ENCODE measurements at regions not wholly inside any gene's neighbourhood (a gene's known extent, or its start where the extent isn't known, plus 50 kb on each side); places are given as distances from the start of the nearest gene placed in this dataset.
A peak's percentile ranks its signal among the peaks of the same experiment; 100 is the strongest.
"Not testable (repeated sequence)": the region's sequence is repeated elsewhere in the genome, so short reads cannot be mapped to it uniquely, and the experiment has no call there.

GRCh38 chr15:84094720-84095119 is 140.9 kb upstream of the GOLGA6L4 start:
- not testable (repeated sequence) for DNase-seq

GRCh38 chr15:84097053-84097452 is 138.5 kb upstream of the GOLGA6L4 start:
- DNase-seq = not testable (repeated sequence)

GRCh38 chr15:84098604-84099003 is 137.0 kb upstream of the GOLGA6L4 start:
- DNase-seq = no peak

- DNase-seq = no peak
Observed at GRCh38 chr15:84099181-84099580, 136.4 kb upstream of the GOLGA6L4 start.

GRCh38 chr15:84103345-84103744 is 132.2 kb upstream of the GOLGA6L4 start:
- no peak for DNase-seq

- no peak for DNase-seq
Observed at GRCh38 chr15:84104853-84105252, 130.7 kb upstream of the GOLGA6L4 start.

GRCh38 chr15:84108728-84109127 is 126.8 kb upstream of the GOLGA6L4 start:
- no peak for DNase-seq

- no peak for DNase-seq
Observed at GRCh38 chr15:84111575-84111974, 124.0 kb upstream of the GOLGA6L4 start.

- no peak for DNase-seq
Observed at GRCh38 chr15:84112025-84112424, 123.5 kb upstream of the GOLGA6L4 start.

- DNase-seq = no peak
Observed at GRCh38 chr15:84113919-84114318, 121.7 kb upstream of the GOLGA6L4 start.

- not testable (repeated sequence) for DNase-seq
Observed at GRCh38 chr15:84114680-84115079, 120.9 kb upstream of the GOLGA6L4 start.

- DNase-seq = not testable (repeated sequence)
Observed at GRCh38 chr15:84119351-84119750, 116.2 kb upstream of the GOLGA6L4 start.

GRCh38 chr15:84120903-84121302 is 114.7 kb upstream of the GOLGA6L4 start:
- DNase-seq = not testable (repeated sequence)

- DNase-seq = not testable (repeated sequence)
Observed at GRCh38 chr15:84128706-84129105, 106.9 kb upstream of the GOLGA6L4 start.

- DNase-seq = not testable (repeated sequence)
Observed at GRCh38 chr15:84130098-84130831, 105.3 kb upstream of the GOLGA6L4 start.

- DNase-seq = not testable (repeated sequence)
Observed at GRCh38 chr15:84135931-84136456, 99.6 kb upstream of the GOLGA6L4 start.

- DNase-seq = peak; percentile 76 to 92
Observed at GRCh38 chr15:84142888-84143337, 92.7 kb upstream of the GOLGA6L4 start.

GRCh38 chr15:84143753-84144314 is 91.7 kb upstream of the GOLGA6L4 start:
- peak in 1 of 2 experiments; percentile 7 for DNase-seq

GRCh38 chr15:84144946-84145345 is 90.6 kb upstream of the GOLGA6L4 start:
- not testable (repeated sequence) for DNase-seq

- DNase-seq = not testable (repeated sequence)
Observed at GRCh38 chr15:84146299-84146698, 89.3 kb upstream of the GOLGA6L4 start.

GRCh38 chr15:84147307-84147706 is 88.3 kb upstream of the GOLGA6L4 start:
- not testable (repeated sequence) for DNase-seq

GRCh38 chr15:84151205-84151931 is 84.2 kb upstream of the GOLGA6L4 start:
- DNase-seq = no peak

- not testable (repeated sequence) for DNase-seq
Observed at GRCh38 chr15:84152381-84152979, 83.1 kb upstream of the GOLGA6L4 start.
